ENCODE measurements at regions not wholly inside any gene's neighbourhood (a gene's known extent, or its start where the extent isn't known, plus 50 kb on each side); places are given as distances from the start of the nearest gene placed in this dataset.

DNA sequence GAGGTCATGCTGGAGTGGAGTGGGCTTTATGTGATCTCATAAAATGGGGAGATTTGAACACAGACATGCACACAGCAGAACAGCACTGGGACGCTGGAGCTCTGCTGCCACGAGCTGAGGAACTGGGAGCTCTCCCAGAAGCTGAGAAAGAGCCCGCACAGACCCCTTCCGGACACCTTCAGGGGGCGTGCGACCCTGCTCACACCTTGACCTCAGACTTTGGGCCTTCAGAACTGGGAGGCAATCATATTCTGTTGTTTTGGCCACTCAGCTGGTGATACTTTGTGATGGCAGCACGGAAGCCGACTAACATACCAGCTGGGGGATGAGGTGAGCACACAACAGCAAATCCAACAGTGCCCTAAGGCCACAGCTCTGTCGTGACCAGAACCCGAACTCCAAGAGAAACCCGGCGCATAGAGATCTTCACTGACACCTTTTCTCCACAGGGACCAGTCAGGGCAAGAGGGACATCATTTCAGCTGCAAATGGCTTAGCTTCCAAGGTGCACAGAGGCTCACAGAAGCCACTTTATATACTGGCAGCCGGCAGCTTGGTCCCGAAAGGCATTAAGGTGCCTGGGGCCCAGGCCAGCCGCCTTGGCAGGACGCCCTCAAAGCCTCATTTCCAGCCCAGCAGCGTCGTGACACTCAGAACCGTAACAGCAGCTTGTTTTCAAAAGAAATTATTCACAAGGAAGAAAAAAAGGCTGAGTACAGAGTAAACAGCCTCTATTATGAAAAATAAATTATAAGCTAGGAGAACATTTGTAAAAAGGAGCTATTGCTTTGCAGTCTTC, 89.3 kb downstream of the RNASET2 start:
- no peaks in the 10 kb centered on the region for H3K27me3 ChIP-seq (ENCODE audit: control insufficient read depth in 3 of 3, insufficient read depth in 3 of 3, low read depth in 1 of 3, low read length in 3 of 3)
- H3K4me2 ChIP-seq (ENCODE audit: insufficient read depth, low read length, poor library complexity, severe bottlenecking): no peak overlapping the region
- H3K9ac ChIP-seq (ENCODE audit: low read depth, low read length, poor library complexity): no peak overlapping the region
- H2BK15ac ChIP-seq (ENCODE audit: low read length): no peak overlapping the region
- DNase-seq (ENCODE audit: low spot score): no peak
- no peak overlapping the region for H2BK120ac ChIP-seq (ENCODE audit: low read depth, low read length)
- H4K91ac ChIP-seq (ENCODE audit: low read depth, low read length, poor library complexity): no peak overlapping the region
- no peak overlapping the region for H2BK5ac ChIP-seq (ENCODE audit: low read length)
- H2BK12ac ChIP-seq (ENCODE audit: low read length): no peak overlapping the region
- H3K27ac ChIP-seq (replicated peaks; ENCODE audit: low read length): no peak overlapping the region
- H3K79me1 ChIP-seq (ENCODE audit: low read depth, low read length): no peaks in the 10 kb centered on the region
- no peak overlapping the region for H2AFZ ChIP-seq (ENCODE audit: low read length)
- WGBS, 2 donors (ENCODE audit: extremely low coverage in 2 of 2, insufficient read length in 2 of 2, insufficient replicate concordance in 1 of 2): no CpG with 5 or more reads among the region's 19 CpGs
- no peaks in the 10 kb centered on the region for H3K36me3 ChIP-seq (replicated peaks in 1 of 2; ENCODE audit: control insufficient read depth in 2 of 2, insufficient read depth in 2 of 2, low read length in 2 of 2)
- H4K8ac ChIP-seq (ENCODE audit: low read depth, low read length): no peak overlapping the region
- H3K9me3 ChIP-seq (replicated peaks in 1 of 2; ENCODE audit: control insufficient read depth in 2 of 2, insufficient read depth in 1 of 2, low read depth in 1 of 2, low read length in 2 of 2): no peaks in the 10 kb centered on the region
- no peak overlapping the region for H3K23ac ChIP-seq (ENCODE audit: low read depth, low read length, poor library complexity)
- no peak overlapping the region for H3K14ac ChIP-seq (ENCODE audit: low read length)
- no peak overlapping the region for H3K4ac ChIP-seq (ENCODE audit: low read length)
- no peak overlapping the region for H3K18ac ChIP-seq (ENCODE audit: low read length)
- peaks cover 2 to 3% of the 10 kb centered on the region in 2 donors for H3K4me1 ChIP-seq (ENCODE audit: control insufficient read depth in 2 of 2, insufficient read depth in 1 of 2, low read depth in 1 of 2, low read length in 2 of 2)
- no peak overlapping the region for H3K4me3 ChIP-seq (ENCODE audit: low read length in 2 of 2)
- H2AK5ac ChIP-seq (ENCODE audit: low read depth, low read length): no peak overlapping the region

DNA sequence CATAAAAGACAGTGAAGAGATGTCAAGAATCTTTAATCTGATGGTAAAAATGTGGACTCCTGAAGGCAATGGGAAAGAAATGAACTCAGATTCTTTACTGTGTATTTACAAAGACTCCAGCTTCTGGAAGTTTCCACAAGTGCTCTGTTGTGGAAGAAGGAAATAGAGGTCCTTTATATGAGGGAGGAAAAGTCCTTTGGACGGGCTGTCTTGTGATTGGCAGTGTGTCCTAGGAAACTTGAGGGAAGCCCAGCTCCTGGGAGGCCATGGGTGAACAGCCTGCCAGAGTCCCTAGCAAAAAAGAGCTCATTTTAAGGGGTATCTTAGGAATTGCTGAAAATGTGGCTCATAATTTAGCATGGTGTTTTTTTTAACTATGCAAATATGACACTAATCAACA, 92.0 kb downstream of the RNASET2 start:
- no peak overlapping the region for H3K18ac ChIP-seq (ENCODE audit: low read length)
- WGBS, 2 donors (ENCODE audit: extremely low coverage in 2 of 2, insufficient read length in 2 of 2, insufficient replicate concordance in 1 of 2): no CpG with 5 or more reads among the region's 1 CpG
- H3K4me2 ChIP-seq (ENCODE audit: insufficient read depth, low read length, poor library complexity, severe bottlenecking): no peak overlapping the region
- H2BK12ac ChIP-seq (ENCODE audit: low read length): no peak overlapping the region
- no peak overlapping the region for H3K4me3 ChIP-seq (ENCODE audit: low read length in 2 of 2)
- H3K9ac ChIP-seq (ENCODE audit: low read depth, low read length, poor library complexity): no peak overlapping the region
- no peaks in the 10 kb centered on the region for H3K27me3 ChIP-seq (ENCODE audit: control insufficient read depth in 3 of 3, insufficient read depth in 3 of 3, low read depth in 1 of 3, low read length in 3 of 3)
- no peak overlapping the region for H3K23ac ChIP-seq (ENCODE audit: low read depth, low read length, poor library complexity)
- no peak overlapping the region for H2BK15ac ChIP-seq (ENCODE audit: low read length)
- H3K14ac ChIP-seq (ENCODE audit: low read length): no peak overlapping the region
- no peak overlapping the region for H4K91ac ChIP-seq (ENCODE audit: low read depth, low read length, poor library complexity)
- no peak overlapping the region for H2BK5ac ChIP-seq (ENCODE audit: low read length)
- H2AK5ac ChIP-seq (ENCODE audit: low read depth, low read length): no peak overlapping the region
- H4K8ac ChIP-seq (ENCODE audit: low read depth, low read length): no peak overlapping the region
- no peak overlapping the region for H2BK120ac ChIP-seq (ENCODE audit: low read depth, low read length)
- H3K79me1 ChIP-seq (ENCODE audit: low read depth, low read length): no peaks in the 10 kb centered on the region
- H3K4me1 ChIP-seq (ENCODE audit: control insufficient read depth in 2 of 2, insufficient read depth in 1 of 2, low read depth in 1 of 2, low read length in 2 of 2): peaks cover 3 to 4% of the 10 kb centered on the region in 2 donors
- no peak overlapping the region for H2AFZ ChIP-seq (ENCODE audit: low read length)
- H3K9me3 ChIP-seq (replicated peaks in 1 of 2; ENCODE audit: control insufficient read depth in 2 of 2, insufficient read depth in 1 of 2, low read depth in 1 of 2, low read length in 2 of 2): peaks cover 0 to 2% of the 10 kb centered on the region in 2 donors
- no peak overlapping the region for H3K27ac ChIP-seq (replicated peaks; ENCODE audit: low read length)
- no peaks in the 10 kb centered on the region for H3K36me3 ChIP-seq (replicated peaks in 1 of 2; ENCODE audit: control insufficient read depth in 2 of 2, insufficient read depth in 2 of 2, low read length in 2 of 2)
- no peak for DNase-seq (ENCODE audit: low spot score)
- H3K4ac ChIP-seq (ENCODE audit: low read length): no peak overlapping the region

- Histone ChIP-seq H3K4me1 (ENCODE audit: control insufficient read depth in 2 of 2, insufficient read depth in 1 of 2, low read depth in 1 of 2, low read length in 2 of 2) (peaks cover 3 to 4% of the 10 kb centered on the region in 2 donors), H3K9ac (ENCODE audit: low read depth, low read length, poor library complexity) (no peak overlapping the region), H3K4ac (ENCODE audit: low read length) (no peak overlapping the region), H2BK5ac (ENCODE audit: low read length) (peak overlapping the region; percentile 79), H3K4me3 (ENCODE audit: low read length in 2 of 2) (peak overlapping the region; percentile 54 to 87), H3K18ac (ENCODE audit: low read length) (peak overlapping the region; percentile 97), H2BK15ac (ENCODE audit: low read length) (no peak overlapping the region), H3K79me1 (ENCODE audit: low read depth, low read length) (no peaks in the 10 kb centered on the region), H3K9me3 (replicated peaks in 1 of 2; ENCODE audit: control insufficient read depth in 2 of 2, insufficient read depth in 1 of 2, low read depth in 1 of 2, low read length in 2 of 2) (peaks cover 0 to 2% of the 10 kb centered on the region in 2 donors), H3K23ac (ENCODE audit: low read depth, low read length, poor library complexity) (peak overlapping the region; percentile 75), H2BK120ac (ENCODE audit: low read depth, low read length) (peak overlapping the region; percentile 32), H2BK12ac (ENCODE audit: low read length) (no peak overlapping the region), H3K27ac (replicated peaks; ENCODE audit: low read length) (no peak overlapping the region), H2AFZ (ENCODE audit: low read length) (peak overlapping the region; percentile 94), H2AK5ac (ENCODE audit: low read depth, low read length) (no peak overlapping the region), H4K91ac (ENCODE audit: low read depth, low read length, poor library complexity) (no peak overlapping the region), H3K27me3 (ENCODE audit: control insufficient read depth in 3 of 3, insufficient read depth in 3 of 3, low read depth in 1 of 3, low read length in 3 of 3) (no peaks in the 10 kb centered on the region), H3K4me2 (ENCODE audit: insufficient read depth, low read length, poor library complexity, severe bottlenecking) (peak overlapping the region; percentile 67), H4K8ac (ENCODE audit: low read depth, low read length) (no peak overlapping the region), H3K14ac (ENCODE audit: low read length) (peak overlapping the region; percentile 31), H3K36me3 (replicated peaks in 1 of 2; ENCODE audit: control insufficient read depth in 2 of 2, insufficient read depth in 2 of 2, low read length in 2 of 2) (peaks cover 0 to 4% of the 10 kb centered on the region in 2 donors)
- no peak for DNase-seq (ENCODE audit: low spot score)
- WGBS, 2 donors (ENCODE audit: extremely low coverage in 2 of 2, insufficient read length in 2 of 2, insufficient replicate concordance in 1 of 2): no CpG with 5 or more reads among the region's 21 CpGs
These were observed 93.3 kb downstream of the RNASET2 start for GRCh38 chr6:166862978-166863530.

GRCh38 chr6:166862287-166862977, 93.9 kb downstream of the RNASET2 start:
- peak overlapping the region; percentile 67 for H3K4me2 ChIP-seq (ENCODE audit: insufficient read depth, low read length, poor library complexity, severe bottlenecking)
- H2BK120ac ChIP-seq (ENCODE audit: low read depth, low read length): peak overlapping the region; percentile 62
- peaks cover 0 to 2% of the 10 kb centered on the region in 2 donors for H3K9me3 ChIP-seq (replicated peaks in 1 of 2; ENCODE audit: control insufficient read depth in 2 of 2, insufficient read depth in 1 of 2, low read depth in 1 of 2, low read length in 2 of 2)
- peak overlapping the region; percentile 82 for H2BK15ac ChIP-seq (ENCODE audit: low read length)
- no peak overlapping the region for H2BK12ac ChIP-seq (ENCODE audit: low read length)
- peak overlapping the region; percentile 75 for H3K23ac ChIP-seq (ENCODE audit: low read depth, low read length, poor library complexity)
- peak overlapping the region; percentile 94 for H2AFZ ChIP-seq (ENCODE audit: low read length)
- peaks cover 0 to 10% of the 10 kb centered on the region in 2 donors for H3K36me3 ChIP-seq (replicated peaks in 1 of 2; ENCODE audit: control insufficient read depth in 2 of 2, insufficient read depth in 2 of 2, low read length in 2 of 2)
- peak; percentile 52 for DNase-seq (ENCODE audit: low spot score)
- no peak overlapping the region for H3K4ac ChIP-seq (ENCODE audit: low read length)
- H3K18ac ChIP-seq (ENCODE audit: low read length): peak overlapping the region; percentile 97
- H2BK5ac ChIP-seq (ENCODE audit: low read length): peak overlapping the region; percentile 79
- no peak overlapping the region for H3K14ac ChIP-seq (ENCODE audit: low read length)
- peaks cover 3 to 4% of the 10 kb centered on the region in 2 donors for H3K4me1 ChIP-seq (ENCODE audit: control insufficient read depth in 2 of 2, insufficient read depth in 1 of 2, low read depth in 1 of 2, low read length in 2 of 2)
- H2AK5ac ChIP-seq (ENCODE audit: low read depth, low read length): no peak overlapping the region
- no peaks in the 10 kb centered on the region for H3K27me3 ChIP-seq (ENCODE audit: control insufficient read depth in 3 of 3, insufficient read depth in 3 of 3, low read depth in 1 of 3, low read length in 3 of 3)
- H3K9ac ChIP-seq (ENCODE audit: low read depth, low read length, poor library complexity): peak overlapping the region; percentile 84
- H4K8ac ChIP-seq (ENCODE audit: low read depth, low read length): no peak overlapping the region
- H3K4me3 ChIP-seq (ENCODE audit: low read length in 2 of 2): peak overlapping the region; percentile 54 to 87
- H4K91ac ChIP-seq (ENCODE audit: low read depth, low read length, poor library complexity): no peak overlapping the region
- whole genome bisulfite sequencing, 2 donors (ENCODE audit: extremely low coverage in 2 of 2, insufficient read length in 2 of 2, insufficient replicate concordance in 1 of 2): no CpG with 5 or more reads among the region's 56 CpGs
- H3K27ac ChIP-seq (replicated peaks; ENCODE audit: low read length): peak overlapping the region; percentile 73
- no peaks in the 10 kb centered on the region for H3K79me1 ChIP-seq (ENCODE audit: low read depth, low read length)
